ENCODE measurements at regions not wholly inside any gene's neighbourhood (a gene's known extent, or its start where the extent isn't known, plus 50 kb on each side); places are given as distances from the start of the nearest gene placed in this dataset.
A peak's percentile ranks its signal among the peaks of the same experiment; 100 is the strongest.

GRCh38 chr10:3987143-3987974, 202.3 kb upstream of the KLF6 start:
- Histone ChIP-seq H3K4me3 (ENCODE audit: low read depth, low read length) (peak overlapping the region; percentile 27), H3K9me3 (no peaks in the 10 kb centered on the region), H3K4me1 (peaks cover 23% of the 10 kb centered on the region), H3K36me3 (no peaks in the 10 kb centered on the region), H3K27me3 (no peaks in the 10 kb centered on the region)
- DNase-seq, result peak; percentile 61
- TF ChIP-seq CTCF (IDR thresholded peaks at IDR 0.05; ENCODE audit: low read depth, low read length), result no peak

GRCh38 chr10:3986493-3987142, 201.6 kb upstream of the KLF6 start:
- Histone ChIP-seq H3K4me3 (ENCODE audit: low read depth, low read length) (peak overlapping the region; percentile 27), H3K9me3 (no peaks in the 10 kb centered on the region), H3K27me3 (no peaks in the 10 kb centered on the region), H3K4me1 (peaks cover 23% of the 10 kb centered on the region), H3K36me3 (no peaks in the 10 kb centered on the region)
- no peak for DNase-seq
- TF ChIP-seq CTCF (IDR thresholded peaks at IDR 0.05; ENCODE audit: low read depth, low read length), result no peak

GRCh38 chr10:3982746-3983442, 197.9 kb upstream of the KLF6 start:
- Histone ChIP-seq H3K4me3 (ENCODE audit: low read depth, low read length) (no peak overlapping the region), H3K4me1 (peaks cover 19% of the 10 kb centered on the region), H3K36me3 (no peaks in the 10 kb centered on the region), H3K9me3 (no peaks in the 10 kb centered on the region), H3K27me3 (no peaks in the 10 kb centered on the region)
- no peak for TF ChIP-seq CTCF (IDR thresholded peaks at IDR 0.05; ENCODE audit: low read depth, low read length)
- DNase-seq, result no peak

GRCh38 chr10:3981300-3981699, 196.3 kb upstream of the KLF6 start:
- no peak for TF ChIP-seq CTCF (IDR thresholded peaks at IDR 0.05; ENCODE audit: low read depth, low read length)
- H3K4me1 ChIP-seq, result peaks cover 7% of the 10 kb centered on the region
- DNase-seq, result no peak

GRCh38 chr10:3980660-3981059, 195.7 kb upstream of the KLF6 start:
- no peak for TF ChIP-seq CTCF (IDR thresholded peaks at IDR 0.05; ENCODE audit: low read depth, low read length)
- H3K9me3 ChIP-seq, result no peaks in the 10 kb centered on the region
- no peaks in the 10 kb centered on the region for H3K36me3 ChIP-seq
- DNase-seq, result no peak
- peaks cover under 1% of the 10 kb centered on the region for H3K4me1 ChIP-seq
- H3K27me3 ChIP-seq, result no peaks in the 10 kb centered on the region
- no peak overlapping the region for H3K4me3 ChIP-seq (ENCODE audit: low read depth, low read length)

More at GRCh38 chr10:3981300-3981699, 196.3 kb upstream of the KLF6 start:
- Histone ChIP-seq H3K4me3 (ENCODE audit: low read depth, low read length) (peak overlapping the region; percentile 35), H3K36me3 (no peaks in the 10 kb centered on the region), H3K9me3 (no peaks in the 10 kb centered on the region), H3K27me3 (no peaks in the 10 kb centered on the region)
